ENCODE measurements at regions not wholly inside any gene's neighbourhood (a gene's known extent, or its start where the extent isn't known, plus 50 kb on each side); places are given as distances from the start of the nearest gene placed in this dataset.
"Not testable (repeated sequence)": the region's sequence is repeated elsewhere in the genome, so short reads cannot be mapped to it uniquely, and the experiment has no call there.

DNA sequence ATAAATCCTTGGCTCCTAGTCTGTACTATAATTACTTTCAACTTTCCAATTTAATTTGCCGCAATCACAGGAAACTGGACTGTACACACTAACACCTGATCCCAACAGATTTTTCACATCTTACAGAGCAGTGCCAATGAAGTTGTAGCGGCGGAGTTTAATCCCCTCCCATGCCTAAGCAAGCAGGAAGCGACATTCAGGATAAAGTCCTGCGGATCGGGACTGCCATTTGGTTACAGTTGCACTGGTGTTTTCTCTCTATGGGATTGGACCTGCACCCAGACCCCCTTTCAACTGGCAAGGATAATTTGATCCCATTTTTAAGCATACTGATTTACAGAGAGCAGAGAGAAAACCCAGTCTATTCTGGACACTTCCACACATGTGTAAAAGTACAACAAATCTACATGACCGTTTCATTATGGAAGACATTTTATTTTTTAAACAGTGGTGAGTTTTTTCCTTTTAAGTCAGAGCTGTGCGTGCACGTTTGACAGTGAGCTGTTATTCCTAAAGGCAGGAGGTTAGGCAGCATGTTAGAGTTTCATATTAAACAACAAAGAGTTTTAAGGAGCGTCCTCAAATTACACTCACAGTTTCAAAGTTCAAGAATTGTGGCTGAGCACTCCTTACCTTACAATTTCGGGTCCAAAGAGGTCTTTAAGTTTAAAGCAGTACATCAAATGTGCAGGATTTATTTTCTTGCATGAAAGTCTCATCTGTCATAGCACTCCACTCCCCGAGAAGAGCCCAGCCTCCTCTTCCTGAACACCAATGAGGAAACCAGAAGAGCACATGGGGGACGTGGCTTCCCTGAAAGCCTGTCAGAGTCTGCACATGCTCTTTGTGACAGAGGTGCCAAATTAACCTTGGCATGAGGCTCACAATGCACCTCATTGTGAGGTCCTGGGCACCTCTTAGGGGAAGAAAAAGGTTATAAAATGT, 141.6 kb upstream of the RFC3 start:
- no peak for DNase-seq

DNA sequence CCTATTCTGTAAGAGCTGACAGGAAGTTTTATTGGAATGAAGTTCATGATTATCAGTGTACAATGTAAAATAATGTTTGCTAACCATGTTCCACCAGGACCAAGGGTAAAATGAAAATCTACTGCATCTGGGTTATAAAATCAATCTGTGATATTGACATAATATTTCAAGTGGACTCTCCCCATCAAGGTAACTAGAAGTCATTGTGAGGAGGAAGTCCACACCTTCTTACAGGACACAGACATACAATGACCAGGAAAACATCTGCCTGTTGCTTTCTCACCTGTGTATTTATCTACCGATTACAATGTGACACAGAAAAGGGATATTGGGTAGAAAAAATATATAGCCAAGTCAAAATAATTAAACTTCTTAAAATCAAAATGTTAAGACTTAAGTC, 140.7 kb upstream of the RFC3 start:
- DNase-seq: no peak

DNA sequence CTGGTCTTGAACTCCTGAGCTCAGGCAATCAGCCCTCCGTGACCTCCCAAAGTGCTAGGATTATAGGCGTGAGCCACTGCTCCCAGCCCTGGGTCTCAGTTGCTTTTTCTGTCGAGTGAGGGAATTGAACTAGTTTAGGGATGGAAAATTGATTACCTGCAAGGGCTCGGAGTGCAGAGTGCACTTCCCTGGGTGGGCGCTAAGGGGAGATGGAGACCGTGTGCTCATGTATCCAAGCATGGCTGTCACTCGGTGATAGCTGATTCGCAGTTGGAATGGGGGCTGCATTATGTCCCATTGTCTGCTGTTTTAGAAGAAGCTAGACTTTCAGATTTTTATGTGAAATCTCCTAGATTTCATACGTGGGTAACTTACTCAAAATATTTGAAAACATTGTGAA, 139.9 kb upstream of the RFC3 start:
- no peak for DNase-seq

DNA sequence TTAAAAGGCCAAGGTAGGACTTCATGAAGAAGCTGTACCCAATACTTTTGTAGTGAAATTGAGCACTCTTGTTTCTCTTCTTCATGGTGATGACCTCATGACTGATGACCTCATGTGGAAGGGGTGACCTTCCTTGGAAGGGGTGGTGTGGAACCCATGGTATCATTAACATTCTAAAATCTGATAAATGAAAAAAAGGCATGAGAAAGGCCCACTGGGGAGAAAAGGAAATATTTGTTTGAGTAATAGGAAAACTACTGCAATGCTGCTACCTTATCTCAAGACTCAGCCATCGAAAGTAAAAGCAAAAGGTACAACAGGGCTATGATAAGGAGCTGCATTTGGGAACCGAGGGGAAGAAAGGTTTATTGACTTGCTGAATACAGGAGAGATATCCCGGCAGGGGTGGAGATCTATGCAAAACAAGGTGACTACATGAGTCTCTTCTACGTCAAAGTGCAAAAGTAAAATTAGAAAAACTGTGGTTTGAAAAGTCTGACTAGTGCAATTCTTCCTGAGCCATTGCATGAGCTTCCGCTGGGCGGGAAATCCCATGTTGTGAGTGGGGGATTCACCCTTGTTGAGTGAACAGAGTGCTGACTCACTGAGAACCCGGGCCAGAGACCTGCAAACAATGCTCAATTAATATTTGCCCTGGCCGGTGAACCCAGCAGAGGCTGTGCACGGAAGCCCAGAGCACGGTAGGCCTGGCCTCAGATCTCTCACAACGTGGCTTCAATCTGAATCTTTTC, 138.9 kb upstream of the RFC3 start:
- peak; percentile 39 for DNase-seq

DNA sequence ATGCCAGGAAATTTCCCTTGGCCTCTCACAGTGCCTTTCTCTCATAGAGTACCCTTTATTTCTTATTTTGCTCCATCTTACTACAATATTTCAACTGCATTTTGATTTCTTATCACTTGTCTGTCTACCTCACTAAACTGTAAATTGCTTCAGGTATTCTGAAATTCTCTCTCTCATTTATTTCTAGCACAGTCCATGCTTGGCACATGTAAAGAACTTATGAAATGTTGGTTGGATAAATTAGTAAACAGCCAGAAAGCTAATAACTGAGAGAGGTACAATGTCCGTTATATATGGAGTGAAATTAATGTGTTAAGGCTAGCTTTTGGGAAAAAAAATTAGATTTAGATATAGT, 138.3 kb upstream of the RFC3 start:
- no peak for DNase-seq

DNA sequence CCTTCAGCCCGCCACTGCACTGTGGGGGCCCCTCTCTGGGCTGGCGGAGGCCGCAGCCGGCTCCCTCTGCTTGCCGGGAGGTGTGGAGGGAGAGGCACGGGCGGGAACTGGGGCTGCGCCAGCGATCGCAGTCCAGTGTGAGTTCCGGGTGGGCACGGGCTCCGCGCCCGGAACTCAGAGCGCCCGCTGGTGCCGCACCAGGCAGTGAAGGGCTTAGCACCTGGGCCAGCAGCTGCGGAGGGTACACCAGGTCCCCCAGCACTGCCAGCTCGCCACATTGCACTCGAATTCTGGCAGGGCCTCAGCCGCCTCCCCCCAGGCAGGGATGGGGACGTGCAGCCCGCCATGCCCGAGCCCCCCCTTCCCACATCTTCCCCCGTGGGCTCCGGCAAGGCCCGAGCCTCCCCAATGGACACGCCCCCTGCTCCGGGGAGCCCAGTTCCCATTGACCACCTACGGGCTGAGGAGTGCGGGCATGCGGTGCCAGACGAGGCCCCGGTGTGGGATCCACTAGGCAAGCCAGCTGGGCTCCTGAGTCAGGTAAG, 135.9 kb upstream of the RFC3 start:
- no peak for DNase-seq

DNA sequence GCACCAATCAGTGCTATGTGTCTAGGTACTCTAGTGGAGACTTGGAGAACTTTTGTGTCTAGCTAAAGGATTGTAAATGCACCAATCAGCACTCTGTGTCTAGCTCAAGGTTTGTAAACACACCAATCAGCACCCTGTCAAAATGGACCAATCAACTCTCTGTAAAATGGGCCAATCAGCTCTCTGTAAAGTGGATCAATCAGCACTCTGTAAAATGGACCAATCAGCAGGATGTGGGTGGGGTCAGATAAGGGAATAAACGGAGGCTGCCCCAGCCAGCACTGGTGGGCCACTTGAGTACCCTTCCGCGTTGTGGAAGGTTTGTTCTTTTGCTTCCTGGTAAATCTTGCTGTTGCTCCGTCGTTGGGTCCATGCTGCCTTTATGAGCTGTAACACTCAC, 135.3 kb upstream of the RFC3 start:
- not testable (repeated sequence) for DNase-seq

DNA sequence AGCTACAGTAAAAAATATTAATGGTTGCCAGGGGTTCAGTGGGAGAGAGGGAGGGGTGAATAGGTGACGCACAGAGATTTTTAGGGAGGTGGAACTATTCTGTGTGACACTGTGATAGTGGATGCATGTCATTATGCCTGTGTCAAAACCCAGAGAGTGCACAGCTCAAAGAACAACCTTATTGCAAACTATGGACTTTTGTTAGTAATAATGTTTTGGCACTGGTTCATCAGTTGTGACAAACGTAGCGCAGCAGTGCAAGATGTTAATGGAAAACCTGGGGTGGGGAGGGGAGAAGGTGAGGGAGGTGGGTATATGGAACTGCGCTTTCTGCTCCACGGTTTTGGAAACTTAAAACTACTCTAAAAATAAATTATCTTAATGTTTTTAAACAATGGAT, 134.6 kb upstream of the RFC3 start:
- no peak for DNase-seq

DNA sequence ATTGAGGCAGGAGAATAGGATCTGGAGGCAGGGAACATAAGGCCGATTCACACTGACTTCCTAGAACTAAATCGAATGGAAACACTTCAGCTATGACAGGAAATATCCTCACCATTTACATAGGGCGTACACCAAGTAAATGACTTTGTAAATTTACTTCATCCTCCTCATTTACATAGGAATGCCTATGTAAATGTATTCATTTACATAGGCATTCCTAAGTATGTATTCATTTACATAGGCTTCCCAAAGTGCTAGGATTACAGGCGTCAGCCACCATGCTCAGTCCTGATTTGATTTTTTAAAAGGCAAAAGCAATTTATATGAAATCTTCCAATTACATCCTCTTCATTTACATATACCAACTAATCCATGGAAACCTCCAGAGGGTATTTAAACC, 133.1 kb upstream of the RFC3 start:
- DNase-seq: no peak

DNA sequence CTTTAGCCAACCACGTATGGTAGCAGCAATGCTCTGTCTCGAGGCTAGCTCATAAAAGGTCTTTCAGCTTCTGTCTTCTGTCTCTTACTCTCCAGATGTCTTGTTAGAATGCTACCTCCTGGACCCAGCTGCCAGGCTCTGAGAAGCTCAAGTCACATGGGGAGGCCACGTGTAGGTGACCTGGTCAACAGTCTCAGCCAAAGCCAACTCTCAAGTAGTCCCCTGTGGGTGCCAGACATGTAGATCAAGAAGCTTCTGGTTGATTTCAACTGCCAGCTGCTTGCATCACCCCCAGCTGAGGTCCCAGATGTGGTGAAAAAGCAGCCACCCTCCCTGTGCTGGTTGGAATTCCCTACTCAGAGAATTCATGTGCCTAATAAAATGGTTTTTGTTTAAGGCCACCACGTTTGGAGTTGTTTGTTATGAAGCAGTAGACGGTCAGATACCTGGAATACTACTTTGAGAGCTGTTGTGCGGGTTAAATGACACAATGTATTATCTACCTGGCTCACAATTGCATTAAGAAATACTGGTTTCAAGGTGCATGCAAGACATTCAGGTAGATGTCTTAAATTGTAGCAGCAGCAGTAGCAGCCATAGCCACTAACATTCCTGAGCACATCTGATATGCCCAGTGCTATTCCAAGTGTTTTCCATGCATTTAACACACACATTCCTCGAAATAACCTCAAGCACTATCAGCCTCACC, 131.0 kb upstream of the RFC3 start:
- no peak for DNase-seq

DNA sequence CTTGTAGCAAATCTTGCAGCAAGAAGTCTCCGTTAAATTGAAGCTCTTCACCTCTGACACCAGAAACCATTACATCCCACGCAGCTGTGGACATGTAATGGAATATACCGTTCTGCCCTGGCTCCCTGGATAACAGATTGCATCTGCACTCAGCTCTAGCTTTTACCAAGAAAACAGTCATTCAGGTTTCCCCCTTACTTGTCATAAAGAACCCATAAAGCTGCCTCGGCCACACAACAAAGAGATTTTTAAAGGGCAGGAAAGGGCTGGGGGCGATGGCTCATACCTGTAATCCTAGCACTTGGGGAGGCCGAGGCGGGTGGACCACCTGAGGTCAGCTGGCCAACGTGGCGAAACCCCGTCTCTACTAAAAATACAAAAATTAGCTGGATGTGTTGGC, 127.6 kb upstream of the RFC3 start:
- no peak for DNase-seq

DNA sequence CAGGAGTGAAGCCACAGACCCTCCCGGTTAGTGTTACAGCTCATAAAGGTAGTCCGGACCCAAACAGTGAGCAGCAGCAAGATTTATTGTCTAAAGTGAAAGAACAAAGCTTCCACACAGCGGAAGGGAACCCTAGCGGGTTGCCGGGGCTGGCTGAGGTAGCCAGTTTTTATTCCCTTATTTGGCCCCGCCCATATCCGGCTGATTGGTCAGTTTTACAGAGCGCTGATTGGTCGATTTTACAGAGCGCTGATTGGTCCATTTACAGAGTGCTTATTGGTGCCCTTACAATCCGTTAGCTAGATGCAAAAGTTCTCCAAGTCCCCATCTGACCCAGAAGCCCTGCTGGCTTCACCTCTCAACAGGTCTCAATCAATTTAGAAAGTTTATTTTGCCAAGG, 126.0 kb upstream of the RFC3 start:
- no peak for DNase-seq

DNA sequence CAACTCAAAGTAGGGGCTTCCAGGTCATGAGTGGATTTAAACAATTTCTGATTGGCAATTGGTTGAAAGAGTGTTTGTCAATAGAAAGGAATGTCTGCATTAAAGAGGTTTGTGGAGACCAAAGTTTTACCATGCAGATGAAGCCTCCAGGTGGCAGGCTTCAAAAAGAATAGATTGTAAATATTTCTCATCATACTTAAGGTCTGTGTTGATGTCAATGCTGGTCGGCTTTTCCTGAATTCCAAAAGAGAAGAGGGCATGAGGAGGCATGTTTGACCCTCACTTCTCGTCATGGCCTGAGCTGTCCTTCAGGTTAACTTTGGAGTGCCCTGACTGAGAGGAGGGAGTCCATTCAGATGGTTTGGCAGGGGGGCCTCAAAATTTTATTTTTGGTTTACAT, 125.4 kb upstream of the RFC3 start:
- DNase-seq: no peak

DNA sequence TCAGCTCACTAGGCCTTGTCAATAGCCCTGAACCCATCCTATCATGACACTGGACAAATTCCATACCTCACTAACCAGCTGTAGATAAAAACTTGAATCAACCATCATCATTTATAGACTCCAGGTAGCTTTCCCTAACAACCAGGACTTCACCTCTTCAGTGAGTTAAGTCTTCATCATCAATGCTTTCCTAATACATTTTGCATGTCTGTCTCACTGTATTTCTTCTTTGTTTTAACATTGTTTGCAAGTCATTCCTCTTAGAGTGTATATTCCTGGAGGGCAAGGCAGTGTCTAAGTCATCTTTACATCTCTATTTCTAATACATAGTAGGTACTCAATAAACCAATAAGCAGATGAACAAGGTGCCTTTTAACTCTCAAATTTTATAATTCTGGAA, 123.4 kb upstream of the RFC3 start:
- DNase-seq: no peak

DNA sequence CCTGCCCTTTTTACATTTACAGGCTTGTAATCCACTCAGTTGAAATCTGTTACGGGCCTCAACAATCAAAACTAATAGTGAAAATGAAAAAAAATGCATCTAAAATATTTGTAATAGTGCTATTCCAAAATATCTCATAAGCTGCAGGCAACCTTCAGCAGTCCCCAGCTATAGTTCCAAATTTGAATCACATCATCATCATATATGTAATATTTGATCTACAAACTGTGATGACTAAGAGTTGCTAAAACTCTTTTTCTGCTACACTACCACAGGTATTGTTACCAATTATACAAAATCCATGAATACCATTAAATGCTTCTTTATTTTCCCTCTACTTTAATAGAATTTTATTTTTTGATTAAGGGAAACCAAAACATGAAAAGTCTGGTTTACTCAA, 121.4 kb upstream of the RFC3 start:
- no peak for DNase-seq

DNA sequence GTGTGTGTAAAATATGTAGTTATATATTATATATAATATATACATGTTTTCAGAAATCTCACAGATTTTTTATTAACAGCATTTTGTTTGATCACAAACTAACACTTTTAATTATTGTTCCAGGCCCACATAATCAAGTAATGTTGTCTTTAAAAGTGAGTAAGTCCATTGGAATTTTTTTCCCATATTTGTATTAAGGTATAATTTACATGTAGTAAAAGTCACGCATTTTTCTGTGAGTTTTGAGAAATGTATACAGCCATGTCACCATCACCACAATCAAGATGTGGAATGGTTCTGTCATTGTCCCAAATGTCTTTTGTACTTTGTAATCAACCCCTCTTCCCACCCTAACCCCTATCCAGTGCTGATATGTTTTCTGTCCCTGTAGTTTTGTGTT, 120.0 kb upstream of the RFC3 start:
- DNase-seq: no peak

DNA sequence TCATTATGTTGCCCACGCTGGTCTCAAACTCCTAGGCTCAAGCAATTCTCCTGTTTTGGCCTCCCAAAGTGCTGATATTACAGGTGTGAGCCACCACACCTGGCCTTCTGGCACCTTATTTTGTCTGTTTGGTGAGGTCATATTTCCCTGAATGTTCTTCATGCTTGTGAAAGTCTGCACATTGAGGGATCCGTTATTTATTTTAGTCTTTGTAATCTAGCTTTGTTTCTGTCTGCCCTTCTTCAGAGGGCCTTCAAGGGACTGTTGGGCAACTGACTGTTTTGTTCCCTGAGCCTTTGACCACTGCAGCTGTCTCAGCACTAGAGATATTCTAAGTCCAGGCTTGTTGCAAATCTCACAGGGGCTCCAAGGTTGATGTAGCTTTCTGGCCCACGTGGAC, 110.5 kb upstream of the RFC3 start:
- DNase-seq: no peak

DNA sequence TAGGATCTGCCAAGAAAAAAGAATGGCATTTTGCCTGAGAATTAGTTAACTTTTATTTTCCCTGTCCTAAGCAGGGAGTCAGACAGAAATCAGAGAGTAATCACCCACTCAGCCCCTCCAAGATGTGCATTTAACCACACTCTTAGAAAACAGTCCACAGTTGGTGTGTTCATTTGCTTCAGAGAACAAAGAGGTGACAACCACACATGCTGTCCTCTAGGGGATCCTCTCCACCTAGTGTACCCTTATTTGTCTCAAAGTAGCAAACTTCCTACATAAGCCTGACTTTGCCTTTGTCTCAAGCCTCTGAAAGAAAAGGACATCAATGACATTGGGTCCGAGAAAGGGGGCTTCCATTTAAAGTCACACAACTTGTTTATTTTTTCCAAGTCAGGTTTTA, 107.0 kb upstream of the RFC3 start:
- DNase-seq: no peak

DNA sequence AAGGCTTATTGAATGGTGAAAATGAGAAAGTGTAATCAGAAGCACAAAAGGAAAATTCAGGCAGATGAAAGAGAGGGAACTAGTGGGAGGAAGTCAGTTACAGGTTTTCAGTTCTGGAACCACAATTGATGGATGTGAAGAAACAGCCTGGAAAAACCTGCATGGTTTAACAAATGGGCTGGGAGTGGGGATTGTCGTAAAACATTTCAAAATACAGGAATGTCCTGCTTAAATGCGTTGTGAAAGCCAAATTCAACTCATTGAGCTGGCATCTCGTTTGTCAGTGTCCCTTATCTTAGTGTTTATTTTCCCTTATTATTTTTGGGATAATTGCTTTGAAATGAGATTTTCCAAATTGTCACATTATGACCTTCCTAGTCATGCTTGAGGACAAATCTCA, 106.5 kb upstream of the RFC3 start:
- no peak for DNase-seq

DNA sequence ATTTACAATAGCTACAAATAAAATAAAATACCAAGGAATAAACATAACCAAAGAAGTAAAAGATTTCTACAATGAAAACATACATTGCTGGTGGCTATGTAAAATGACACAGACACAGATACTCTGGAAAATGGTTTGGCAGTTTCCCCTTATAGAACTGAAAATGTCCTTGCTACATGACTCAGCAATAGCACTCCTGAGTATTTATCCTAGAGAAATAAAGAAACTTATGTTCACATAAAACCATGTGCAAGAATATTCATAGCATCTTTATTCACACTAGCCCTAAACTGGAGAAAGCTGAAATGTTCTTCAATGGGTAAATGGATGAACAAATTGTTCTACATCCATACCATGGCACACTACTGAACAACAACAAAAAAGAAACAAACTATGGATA, 100.2 kb upstream of the RFC3 start:
- no peak for DNase-seq

DNA sequence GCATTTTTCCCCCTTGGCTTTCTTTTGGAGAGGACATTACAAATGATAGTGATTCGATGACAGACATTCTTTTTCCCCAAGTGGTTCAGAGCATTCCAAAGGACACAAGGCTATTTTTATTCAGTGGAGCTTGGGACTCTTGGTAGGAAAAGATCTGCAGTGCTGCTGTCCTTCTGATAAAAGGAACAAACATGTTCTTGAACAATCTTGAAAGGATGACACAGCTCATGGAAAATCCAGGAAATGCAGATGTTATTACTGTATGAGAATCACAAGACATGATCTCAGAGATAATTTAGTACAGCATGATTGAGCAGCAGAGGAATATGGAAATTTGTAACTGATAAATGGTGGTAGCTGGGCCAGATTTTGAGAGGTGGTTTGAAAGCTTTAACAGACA, 96.2 kb upstream of the RFC3 start:
- DNase-seq: no peak

DNA sequence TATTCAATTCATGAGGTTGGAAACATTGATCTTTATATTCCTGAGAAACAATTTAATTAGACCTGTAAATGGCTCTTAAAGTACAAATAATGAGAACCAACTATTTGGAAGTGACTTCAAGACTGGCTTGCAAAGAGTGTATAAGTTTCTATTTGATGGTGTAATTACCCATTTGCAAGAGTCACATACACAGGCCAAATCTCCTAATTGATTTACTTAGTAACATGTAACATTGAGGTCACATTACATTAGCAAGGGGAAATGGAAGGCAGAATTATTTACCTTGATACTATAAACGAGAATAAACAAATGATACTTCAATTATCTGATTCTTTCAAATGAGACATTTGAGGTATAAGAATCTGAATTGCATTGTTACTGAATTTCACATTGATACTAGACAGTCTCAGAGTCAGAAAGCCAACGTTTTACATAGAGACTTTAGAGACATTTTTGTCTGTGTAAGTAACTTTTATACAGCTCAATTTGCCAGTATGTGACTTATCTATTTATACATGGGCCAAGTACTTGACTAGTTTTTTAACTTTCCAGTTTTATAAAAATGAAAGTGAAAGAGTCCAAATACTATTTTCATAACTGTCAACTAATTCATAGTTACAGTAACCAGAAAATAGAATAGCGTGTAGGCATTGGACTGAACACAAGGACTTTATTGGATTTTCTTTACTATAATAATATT, 95.6 kb upstream of the RFC3 start:
- no peak for DNase-seq

DNA sequence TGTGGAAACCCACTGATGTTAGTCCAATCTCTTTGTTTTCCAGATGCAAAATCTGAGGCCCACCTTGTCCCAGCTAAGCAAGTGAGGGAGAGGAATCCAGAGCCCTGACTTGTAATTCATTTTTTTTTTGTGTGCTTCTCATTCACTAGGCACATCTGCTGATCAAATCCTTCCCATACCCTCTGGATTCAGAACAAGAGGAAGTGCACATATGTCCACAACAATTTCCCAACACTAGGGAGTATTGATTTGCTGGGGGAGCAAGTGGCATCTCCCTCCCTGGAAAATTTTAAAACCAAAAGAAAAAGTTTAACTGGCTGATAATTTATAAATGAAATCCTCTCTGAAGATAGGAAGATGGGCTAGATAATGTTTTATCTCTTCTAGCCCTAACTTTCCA, 94.6 kb upstream of the RFC3 start:
- DNase-seq: no peak

Data from activated T-cell treated with anti-CD3 and anti-CD28 coated beads, Interleukin-2, amount 50 U/mL, for 1 hour (primary cell).